ENCODE measurements at regions not wholly inside any gene's neighbourhood (a gene's known extent, or its start where the extent isn't known, plus 50 kb on each side); places are given as distances from the start of the nearest gene placed in this dataset.
A peak's percentile ranks its signal among the peaks of the same experiment; 100 is the strongest.

GRCh38 chr3:31135546-31135945 lies 241.1 kb upstream of the GADL1 start:
- Histone ChIP-seq H3K9me3 (ENCODE audit: insufficient read depth, low read depth, low read length) (no peaks in the 10 kb centered on the region), H4K12ac (ENCODE audit: low read depth, low read length) (no peak overlapping the region), H3K27ac (ENCODE audit: low read depth, low read length) (no peak overlapping the region), H2BK120ac (ENCODE audit: insufficient read depth, low read length, poor library complexity) (no peak overlapping the region), H3K4ac (ENCODE audit: low read depth, low read length) (no peak overlapping the region), H3K4me1 (ENCODE audit: control insufficient read depth in 1 of 2, insufficient read depth in 2 of 2, low read length in 2 of 2) (peaks cover 0 to 4% of the 10 kb centered on the region in 2 experiments), H4K91ac (ENCODE audit: low read depth, low read length) (no peak overlapping the region), H3K23ac (ENCODE audit: low read length) (no peak overlapping the region), H3K14ac (ENCODE audit: low read length) (no peak overlapping the region), H3K9ac (ENCODE audit: low read length) (no peak overlapping the region), H3K27me3 (ENCODE audit: insufficient read depth, low read length) (no peaks in the 10 kb centered on the region), H2BK12ac (ENCODE audit: low read length) (peak overlapping the region; percentile 58), H3K79me2 (ENCODE audit: control insufficient read depth, insufficient read depth, low read length, poor library complexity) (no peaks in the 10 kb centered on the region), H3K18ac (ENCODE audit: low read length) (no peak overlapping the region), H2AFZ (ENCODE audit: insufficient read depth, low read length, poor library complexity) (no peak overlapping the region), H3K4me2 (ENCODE audit: low read length) (no peak overlapping the region), H4K8ac (ENCODE audit: low read depth, low read length) (no peak overlapping the region), H2AK5ac (ENCODE audit: low read length) (no peak overlapping the region), H2BK5ac (ENCODE audit: low read depth, low read length, poor library complexity) (no peak overlapping the region), H3K79me1 (ENCODE audit: low read length) (peaks cover 2% of the 10 kb centered on the region), H3K36me3 (ENCODE audit: control insufficient read depth in 1 of 2, insufficient read depth in 2 of 2, low read length in 2 of 2) (no peaks in the 10 kb centered on the region), H3K4me3 (ENCODE audit: low read depth, low read length) (no peak overlapping the region)
- WGBS (ENCODE audit: extremely low coverage, insufficient coverage, insufficient read length), result no CpG with 5 or more reads among the region's 3 CpGs
- no peak for DNase-seq

- DNase-seq, result no peak
- no peak overlapping the region for H2BK12ac ChIP-seq (ENCODE audit: low read length)
- no CpG with 5 or more reads among the region's 4 CpGs for WGBS (ENCODE audit: extremely low coverage, insufficient coverage, insufficient read length)
- no peak overlapping the region for H3K9ac ChIP-seq (ENCODE audit: low read length)
- no peaks in the 10 kb centered on the region for H3K9me3 ChIP-seq (ENCODE audit: insufficient read depth, low read depth, low read length)
- H4K91ac ChIP-seq (ENCODE audit: low read depth, low read length), result no peak overlapping the region
- no peaks in the 10 kb centered on the region for H3K36me3 ChIP-seq (ENCODE audit: control insufficient read depth in 1 of 2, insufficient read depth in 2 of 2, low read length in 2 of 2)
- H3K4me3 ChIP-seq (ENCODE audit: low read depth, low read length), result no peak overlapping the region
- H2BK5ac ChIP-seq (ENCODE audit: low read depth, low read length, poor library complexity), result no peak overlapping the region
- H4K12ac ChIP-seq (ENCODE audit: low read depth, low read length), result no peak overlapping the region
- H2BK120ac ChIP-seq (ENCODE audit: insufficient read depth, low read length, poor library complexity), result no peak overlapping the region
- no peak overlapping the region for H3K14ac ChIP-seq (ENCODE audit: low read length)
- no peak overlapping the region for H3K4me2 ChIP-seq (ENCODE audit: low read length)
- no peaks in the 10 kb centered on the region for H3K27me3 ChIP-seq (ENCODE audit: insufficient read depth, low read length)
- H3K4ac ChIP-seq (ENCODE audit: low read depth, low read length), result no peak overlapping the region
- peaks cover 0 to 4% of the 10 kb centered on the region in 2 experiments for H3K4me1 ChIP-seq (ENCODE audit: control insufficient read depth in 1 of 2, insufficient read depth in 2 of 2, low read length in 2 of 2)
- H3K79me2 ChIP-seq (ENCODE audit: control insufficient read depth, insufficient read depth, low read length, poor library complexity), result no peaks in the 10 kb centered on the region
- H3K27ac ChIP-seq (ENCODE audit: low read depth, low read length), result peak overlapping the region; percentile 1
- no peak overlapping the region for H3K23ac ChIP-seq (ENCODE audit: low read length)
- no peak overlapping the region for H3K18ac ChIP-seq (ENCODE audit: low read length)
- no peak overlapping the region for H2AK5ac ChIP-seq (ENCODE audit: low read length)
- no peak overlapping the region for H2AFZ ChIP-seq (ENCODE audit: insufficient read depth, low read length, poor library complexity)
- H4K8ac ChIP-seq (ENCODE audit: low read depth, low read length), result no peak overlapping the region
- no peaks in the 10 kb centered on the region for H3K79me1 ChIP-seq (ENCODE audit: low read length)
Observed at GRCh38 chr3:31137718-31138465, 243.4 kb upstream of the GADL1 start.

GRCh38 chr3:31140470-31140869 lies 246.0 kb upstream of the GADL1 start:
- no peaks in the 10 kb centered on the region for H3K9me3 ChIP-seq (ENCODE audit: insufficient read depth, low read depth, low read length)
- no peak overlapping the region for H3K27ac ChIP-seq (ENCODE audit: low read depth, low read length)
- no peak overlapping the region for H3K9ac ChIP-seq (ENCODE audit: low read length)
- H3K23ac ChIP-seq (ENCODE audit: low read length), result no peak overlapping the region
- no peak overlapping the region for H2AFZ ChIP-seq (ENCODE audit: insufficient read depth, low read length, poor library complexity)
- no peaks in the 10 kb centered on the region for H3K79me2 ChIP-seq (ENCODE audit: control insufficient read depth, insufficient read depth, low read length, poor library complexity)
- H3K4me1 ChIP-seq (ENCODE audit: control insufficient read depth in 1 of 2, insufficient read depth in 2 of 2, low read length in 2 of 2), result peaks cover 0 to 2% of the 10 kb centered on the region in 2 experiments
- H3K36me3 ChIP-seq (ENCODE audit: control insufficient read depth in 1 of 2, insufficient read depth in 2 of 2, low read length in 2 of 2), result no peaks in the 10 kb centered on the region
- no peaks in the 10 kb centered on the region for H3K79me1 ChIP-seq (ENCODE audit: low read length)
- no peak overlapping the region for H3K4ac ChIP-seq (ENCODE audit: low read depth, low read length)
- no peak overlapping the region for H2BK5ac ChIP-seq (ENCODE audit: low read depth, low read length, poor library complexity)
- no peak overlapping the region for H3K18ac ChIP-seq (ENCODE audit: low read length)
- no peak for DNase-seq
- no peak overlapping the region for H4K8ac ChIP-seq (ENCODE audit: low read depth, low read length)
- H2BK120ac ChIP-seq (ENCODE audit: insufficient read depth, low read length, poor library complexity), result no peak overlapping the region
- no peak overlapping the region for H3K4me2 ChIP-seq (ENCODE audit: low read length)
- no peak overlapping the region for H2BK12ac ChIP-seq (ENCODE audit: low read length)
- H3K4me3 ChIP-seq (ENCODE audit: low read depth, low read length), result no peak overlapping the region
- H4K12ac ChIP-seq (ENCODE audit: low read depth, low read length), result no peak overlapping the region
- no peak overlapping the region for H4K91ac ChIP-seq (ENCODE audit: low read depth, low read length)
- no peaks in the 10 kb centered on the region for H3K27me3 ChIP-seq (ENCODE audit: insufficient read depth, low read length)
- H3K14ac ChIP-seq (ENCODE audit: low read length), result no peak overlapping the region
- no peak overlapping the region for H2AK5ac ChIP-seq (ENCODE audit: low read length)

GRCh38 chr3:31142139-31142538 lies 247.7 kb upstream of the GADL1 start:
- Histone ChIP-seq H3K79me1 (ENCODE audit: low read length) (no peaks in the 10 kb centered on the region), H3K9me3 (ENCODE audit: insufficient read depth, low read depth, low read length) (peaks cover 2% of the 10 kb centered on the region), H2AK5ac (ENCODE audit: low read length) (no peak overlapping the region), H3K23ac (ENCODE audit: low read length) (no peak overlapping the region), H3K4ac (ENCODE audit: low read depth, low read length) (no peak overlapping the region), H2AFZ (ENCODE audit: insufficient read depth, low read length, poor library complexity) (no peak overlapping the region), H4K91ac (ENCODE audit: low read depth, low read length) (no peak overlapping the region), H3K27ac (ENCODE audit: low read depth, low read length) (no peak overlapping the region), H3K27me3 (ENCODE audit: insufficient read depth, low read length) (no peaks in the 10 kb centered on the region), H4K12ac (ENCODE audit: low read depth, low read length) (no peak overlapping the region), H3K14ac (ENCODE audit: low read length) (no peak overlapping the region), H3K4me1 (ENCODE audit: control insufficient read depth in 1 of 2, insufficient read depth in 2 of 2, low read length in 2 of 2) (peaks cover 0 to 2% of the 10 kb centered on the region in 2 experiments), H3K36me3 (ENCODE audit: control insufficient read depth in 1 of 2, insufficient read depth in 2 of 2, low read length in 2 of 2) (peaks cover 0 to 2% of the 10 kb centered on the region in 2 experiments), H3K4me3 (ENCODE audit: low read depth, low read length) (no peak overlapping the region), H2BK5ac (ENCODE audit: low read depth, low read length, poor library complexity) (no peak overlapping the region), H4K8ac (ENCODE audit: low read depth, low read length) (no peak overlapping the region), H3K4me2 (ENCODE audit: low read length) (no peak overlapping the region), H3K18ac (ENCODE audit: low read length) (no peak overlapping the region), H3K9ac (ENCODE audit: low read length) (no peak overlapping the region), H2BK12ac (ENCODE audit: low read length) (no peak overlapping the region), H2BK120ac (ENCODE audit: insufficient read depth, low read length, poor library complexity) (no peak overlapping the region), H3K79me2 (ENCODE audit: control insufficient read depth, insufficient read depth, low read length, poor library complexity) (no peaks in the 10 kb centered on the region)
- peak; percentile 1 to 60 for DNase-seq

Measured in trophoblast cell (in vitro differentiated cells and primary cell).